ENCODE measurements at regions not wholly inside any gene's neighbourhood (a gene's known extent, or its start where the extent isn't known, plus 50 kb on each side); places are given as distances from the start of the nearest gene placed in this dataset.
A peak's percentile ranks its signal among the peaks of the same experiment; 100 is the strongest.

- H3K4me1 ChIP-seq (ENCODE audit: control insufficient read depth, extremely low read depth, insufficient read depth, low read length): no peaks in the 10 kb centered on the region
- no peak overlapping the region for H3K27ac ChIP-seq (ENCODE audit: insufficient read depth, low read depth, low read length)
- ChIA-PET POLR2A (no interaction called here), CTCF (interaction anchor here (2.4 kb wide), 1 partner anchor 9 kb away, joined by 10 read pairs; no protein-coding TSS in a partner anchor)
- H2AFZ ChIP-seq (ENCODE audit: low read depth, low read length): no peak overlapping the region
- no peak for TF ChIP-seq MYC (IDR thresholded peaks at IDR 0.05; ENCODE audit: low read depth, low read length)
- peak in 1 of 2 donors; percentile 19 for TF ChIP-seq CTCF (IDR thresholded peaks at IDR 0.05; ENCODE audit: extremely low read depth in 1 of 2, insufficient read depth in 1 of 2, low read depth in 1 of 2, low read length in 2 of 2)
- H3K9me1 ChIP-seq (replicated peaks; ENCODE audit: control insufficient read depth, extremely low read depth, insufficient read depth, low read length): no peaks in the 10 kb centered on the region
- no peaks in the 10 kb centered on the region for H3K36me3 ChIP-seq (ENCODE audit: control insufficient read depth in 2 of 2, extremely low read depth in 1 of 2, insufficient read depth in 2 of 2, low read length in 2 of 2)
- DNase-seq (ENCODE audit: low read depth, low spot score) (no peak), FAIRE-seq (no peak)
- dilution Hi-C loops (cut with MboI; ENCODE audit: extremely low pct_ligation_motif_present, low sequenced_read_pairs): no loop called here
- H4K20me1 ChIP-seq (replicated peaks; ENCODE audit: control insufficient read depth, extremely low read depth, insufficient read depth, low read length): no peaks in the 10 kb centered on the region
- H3K27me3 ChIP-seq (ENCODE audit: control insufficient read depth in 2 of 2, insufficient read depth in 2 of 2, low read length in 2 of 2): peaks cover 2 to 9% of the 10 kb centered on the region in 2 experiments
- no peak overlapping the region for H3K4me3 ChIP-seq (replicated peaks in 1 of 3; ENCODE audit: insufficient read depth in 1 of 3, low read depth in 1 of 3, low read length in 3 of 3)
- H3K4me2 ChIP-seq (ENCODE audit: insufficient read depth, low read length): no peak overlapping the region
- BruUV-seq (replicated peaks): no TSS peak
- H3K79me2 ChIP-seq (ENCODE audit: control insufficient read depth, insufficient read depth, low read length): no peaks in the 10 kb centered on the region
- H3K9me3 ChIP-seq (replicated peaks; ENCODE audit: control insufficient read depth, insufficient read depth, low read length): no peaks in the 10 kb centered on the region
- intact Hi-C loops (cut with micrococcal nuclease): no loop called here
- no peak overlapping the region for H3K9ac ChIP-seq (replicated peaks; ENCODE audit: extremely low read depth, insufficient read depth, low read length)
Observed at GRCh38 chr15:60079210-60079609, 75.1 kb downstream of the FOXB1 start.

- POLR2A ChIA-PET: no interaction called here
- intact Hi-C loops (cut with micrococcal nuclease): no loop called here
- Histone ChIP-seq H3K9me3 (replicated peaks; ENCODE audit: control insufficient read depth, insufficient read depth, low read length) (no peaks in the 10 kb centered on the region), H4K20me1 (replicated peaks; ENCODE audit: control insufficient read depth, extremely low read depth, insufficient read depth, low read length) (no peaks in the 10 kb centered on the region), H2AFZ (ENCODE audit: low read depth, low read length) (no peak overlapping the region), H3K4me3 (replicated peaks in 1 of 3; ENCODE audit: insufficient read depth in 1 of 3, low read depth in 1 of 3, low read length in 3 of 3) (no peak overlapping the region), H3K27me3 (ENCODE audit: control insufficient read depth in 2 of 2, insufficient read depth in 2 of 2, low read length in 2 of 2) (peaks cover 0 to 3% of the 10 kb centered on the region in 2 experiments), H3K4me2 (ENCODE audit: insufficient read depth, low read length) (no peak overlapping the region), H3K9me1 (replicated peaks; ENCODE audit: control insufficient read depth, extremely low read depth, insufficient read depth, low read length) (no peaks in the 10 kb centered on the region), H3K27ac (ENCODE audit: insufficient read depth, low read depth, low read length) (no peak overlapping the region), H3K9ac (replicated peaks; ENCODE audit: extremely low read depth, insufficient read depth, low read length) (no peak overlapping the region), H3K4me1 (ENCODE audit: control insufficient read depth, extremely low read depth, insufficient read depth, low read length) (no peaks in the 10 kb centered on the region), H3K36me3 (ENCODE audit: control insufficient read depth in 2 of 2, extremely low read depth in 1 of 2, insufficient read depth in 2 of 2, low read length in 2 of 2) (no peaks in the 10 kb centered on the region), H3K79me2 (ENCODE audit: control insufficient read depth, insufficient read depth, low read length) (no peaks in the 10 kb centered on the region)
- FAIRE-seq: no peak
- dilution Hi-C loops (cut with MboI; ENCODE audit: extremely low pct_ligation_motif_present, low sequenced_read_pairs): no loop called here
- CTCF ChIA-PET: no interaction called here
- no TSS peak for BruUV-seq (replicated peaks)
- no peak for DNase-seq (ENCODE audit: low read depth, low spot score)
- TF ChIP-seq JUN (IDR thresholded peaks at IDR 0.05; ENCODE audit: borderline replicate concordance, insufficient read depth, insufficient read length, low read depth): no peak
- no peak for TF ChIP-seq POLR2A (IDR thresholded peaks at IDR 0.05; ENCODE audit: low read depth, low read length)
- TF ChIP-seq MYC (IDR thresholded peaks at IDR 0.05; ENCODE audit: low read depth, low read length): no peak
- no peak for TF ChIP-seq MAX (IDR thresholded peaks at IDR 0.05; ENCODE audit: insufficient read depth, insufficient read length)
- TF ChIP-seq POLR2AphosphoS5 (IDR thresholded peaks at IDR 0.05; ENCODE audit: insufficient read depth, low read depth, low read length): no peak
- no peak for TF ChIP-seq CTCF (IDR thresholded peaks at IDR 0.05; ENCODE audit: extremely low read depth in 1 of 2, insufficient read depth in 1 of 2, low read depth in 1 of 2, low read length in 2 of 2)
- TF ChIP-seq GATA2 (IDR thresholded peaks at IDR 0.05; ENCODE audit: insufficient read depth, insufficient read length, low read depth, low read length): no peak
- no peak for TF ChIP-seq EZH2 (IDR thresholded peaks at IDR 0.05; ENCODE audit: borderline replicate concordance, low read depth, low read length, severe bottlenecking)
- no peak for TF ChIP-seq FOS (IDR thresholded peaks at IDR 0.05; ENCODE audit: borderline replicate concordance, insufficient read depth, low read length)
Observed at GRCh38 chr15:60081976-60082375, 77.9 kb downstream of the FOXB1 start.
